CD14-positive monocyte (primary cell): ENCODE measurements at regions not wholly inside any gene's neighbourhood (a gene's known extent, or its start where the extent isn't known, plus 50 kb on each side); places are given as distances from the start of the nearest gene placed in this dataset.
A peak's percentile ranks its signal among the peaks of the same experiment; 100 is the strongest.

ENCODE experiments used
- DNase-seq, 3 donors: peaks; one replicate each; pipeline ENCODE4 v3.0.0-alpha.2; 2011 to 2022
- H2AFZ ChIP-seq: 2 replicates; pipeline ENCODE4 v1.6.0; 2012; ENCODE audit warnings: mild to moderate bottlenecking, low read depth, low read length, inconsistent platforms; ENCODE audit not compliant: insufficient read depth, poor library complexity, severe bottlenecking
- H3K27ac ChIP-seq, 2 donors: 1 replicate in 1 of 2; 2 replicates in 1 of 2; pipeline ENCODE4 v1.5.1; 2012 to 2013; ENCODE audit warnings: low read length in 2 of 2, control low read depth in 1 of 2, inconsistent platforms in 1 of 2, low read depth in 1 of 2, mild to moderate bottlenecking in 1 of 2
- H3K27me3 ChIP-seq, 2 donors: one replicate each; pipeline versions ENCODE4 v1.6.0 to v1.6.1; 2011 to 2013; ENCODE audit warnings: low read length in 2 of 2; ENCODE audit not compliant: control insufficient read depth in 2 of 2, insufficient read depth in 2 of 2
- H3K36me3 ChIP-seq, 2 donors: replicated peaks in 1 of 2; 1 replicate in 1 of 2; 2 replicates in 1 of 2; pipeline versions ENCODE4 v1.5.1 to v1.6.1; 2012 to 2013; ENCODE audit warnings: low read length in 2 of 2, control low read depth in 1 of 2, inconsistent platforms in 1 of 2, mild to moderate bottlenecking in 1 of 2; ENCODE audit not compliant: insufficient read depth in 2 of 2, control insufficient read depth in 1 of 2
- H3K4me1 ChIP-seq, 2 donors: 1 replicate in 1 of 2; 2 replicates in 1 of 2; pipeline versions ENCODE4 v1.5.1 to v1.6.1; 2012 to 2013; ENCODE audit warnings: low read length in 2 of 2, control low read depth in 1 of 2, inconsistent platforms in 1 of 2, mild to moderate bottlenecking in 1 of 2, moderate library complexity in 1 of 2; ENCODE audit not compliant: insufficient read depth in 2 of 2, control insufficient read depth in 1 of 2
- H3K4me2 ChIP-seq: replicated peaks from 2 replicates; pipeline ENCODE3; 2012; ENCODE audit warnings: low read length, moderate library complexity, mild to moderate bottlenecking; ENCODE audit not compliant: poor library complexity, severe bottlenecking; ENCODE audit errors: extremely low read depth
- H3K4me3 ChIP-seq, 3 experiments: fragments of 200-600 bp in 1 of 3; sonication (generic) in 1 of 3; replicated peaks in 1 of 3; 1 replicate in 2 of 3; 2 replicates in 1 of 3; pipeline ENCODE4 v1.5.1; 2011 to 2013; ENCODE audit warnings: low read length in 3 of 3, mild to moderate bottlenecking in 3 of 3, control low read depth in 2 of 3, low read depth in 2 of 3, inconsistent platforms in 1 of 3, moderate library complexity in 1 of 3
- H3K79me2 ChIP-seq: 2 replicates; pipeline ENCODE4 v1.6.0; 2012; ENCODE audit warnings: mild to moderate bottlenecking, control low read depth, inconsistent platforms, low read length, moderate library complexity; ENCODE audit not compliant: insufficient read depth
- H3K9ac ChIP-seq: 2 replicates; pipeline ENCODE4 v1.6.0; 2017; ENCODE audit warnings: low read length, mild to moderate bottlenecking; ENCODE audit not compliant: insufficient read depth, poor library complexity, severe bottlenecking
- H3K9me3 ChIP-seq, 2 donors: replicated peaks in 1 of 2; 1 replicate in 1 of 2; 2 replicates in 1 of 2; pipeline versions ENCODE4 v1.5.1 to v1.6.1; 2012 to 2013; ENCODE audit warnings: low read length in 2 of 2, control low read depth in 1 of 2; ENCODE audit not compliant: control insufficient read depth in 1 of 2, insufficient read depth in 1 of 2
- H4K20me1 ChIP-seq: 2 replicates; pipeline ENCODE4 v1.6.0; 2012; ENCODE audit warnings: mild to moderate bottlenecking, low read length, control low read depth, moderate library complexity; ENCODE audit not compliant: insufficient read depth
- H3K27ac Mint-ChIP-seq, 7 donors: one replicate each; pipeline ENCODE4 v1.8.0; 2020; ENCODE audit warnings: mild to moderate bottlenecking in 7 of 7, mixed read lengths in 7 of 7, moderate library complexity in 6 of 7, inconsistent platforms in 2 of 7
- H3K27me3 Mint-ChIP-seq, 3 donors: one replicate each; pipeline ENCODE4 v1.8.0; 2021 to 2022; ENCODE audit warnings: low read depth in 3 of 3, mild to moderate bottlenecking in 3 of 3, mixed read lengths in 3 of 3, moderate library complexity in 3 of 3, inconsistent platforms in 1 of 3
- H3K36me3 Mint-ChIP-seq, 2 donors: one replicate each; pipeline ENCODE4 v1.8.0; 2020; ENCODE audit warnings: mixed read lengths in 2 of 2, inconsistent platforms in 1 of 2, mild to moderate bottlenecking in 1 of 2
- H3K4me1 Mint-ChIP-seq: one replicate; pipeline ENCODE4 v1.8.0; 2020; ENCODE audit warnings: mild to moderate bottlenecking, mixed read lengths
- H3K4me3 Mint-ChIP-seq, 2 donors: one replicate each; pipeline ENCODE4 v1.8.0; 2020; ENCODE audit warnings: mild to moderate bottlenecking in 2 of 2, mixed read lengths in 2 of 2, moderate library complexity in 1 of 2
- H3K9me3 Mint-ChIP-seq, 7 donors: one replicate each; pipeline ENCODE4 v1.8.0; 2020 to 2022; ENCODE audit warnings: mixed read lengths in 7 of 7, mild to moderate bottlenecking in 6 of 7, moderate library complexity in 6 of 7, inconsistent platforms in 2 of 7
- WGBS: methylation state at CpG from one replicate; pipeline ENCODE4 v1.1.5; 2013; ENCODE audit warnings: missing lambda C conversion rate; ENCODE audit not compliant: insufficient coverage; 5-methylcytosine and 5-hydroxymethylcytosine counted together
- intact Hi-C, 2 donors: fragments of 100-400 bp; cut with micrococcal nuclease; formaldehyde crosslinking; loops; one replicate each; pipeline versions ENCODE4 v1.15.0 to v1.15.1; 2023
- TF ChIP-seq, protein P1 (sequence below): fragments of 200-600 bp; IDR thresholded peaks from one replicate; pipeline ENCODE4 v1.8.0; 2022; ENCODE audit warnings: antibody characterized with exemption, mild to moderate bottlenecking

DNA sequence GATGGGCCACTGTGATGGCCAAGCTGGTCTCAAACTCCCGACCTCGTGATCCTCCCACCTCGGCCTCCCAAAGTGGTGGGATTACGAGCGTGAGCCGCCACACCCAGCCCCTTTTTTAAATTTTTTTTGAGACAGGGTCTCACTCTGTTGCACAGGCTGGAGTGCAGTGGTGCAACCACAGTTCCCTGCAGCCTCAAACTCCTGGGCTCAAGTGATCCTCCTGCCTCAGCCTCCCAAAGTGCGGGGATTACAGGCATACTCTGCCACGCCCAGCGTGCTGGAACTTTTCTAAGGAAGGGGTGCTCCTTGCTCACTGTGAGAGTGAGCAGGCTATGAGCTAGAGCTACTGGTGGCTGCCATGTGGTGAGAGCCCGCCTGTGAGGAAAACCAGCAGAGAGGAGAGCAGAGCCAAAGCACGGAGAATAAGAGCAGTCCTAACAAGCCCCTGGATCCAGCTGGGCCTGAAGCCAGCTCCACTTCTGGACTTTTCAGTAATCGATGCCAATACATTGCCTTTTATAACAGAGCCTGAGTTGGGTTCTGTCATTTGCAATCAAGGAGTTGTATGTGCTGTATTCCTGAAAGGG is 75.5 kb upstream of the UNC5A start:
- no peak for DNase-seq
- Mint-ChIP-seq H3K4me1 (no peaks in the 10 kb centered on the region), H3K27ac (peak overlapping the region in 1 of 7 donors; percentile 13), H3K4me3 (no peak overlapping the region), H3K27me3 (peaks cover 27 to 45% (median 28%) of the 10 kb centered on the region in 3 donors), H3K36me3 (no peaks in the 10 kb centered on the region), H3K9me3 (peaks cover 0 to 9% (median 6%) of the 10 kb centered on the region in 7 donors)
- H3K36me3 ChIP-seq = no peaks in the 10 kb centered on the region
- no peak overlapping the region for H3K4me3 ChIP-seq
- peaks cover 0 to 4% of the 10 kb centered on the region in 2 donors for H3K9me3 ChIP-seq
- no peak overlapping the region for H3K9ac ChIP-seq
- WGBS = 97% methylated on average over 12 of the region's 12 CpGs
- intact Hi-C loops = no loop called here
- H3K4me1 ChIP-seq = no peaks in the 10 kb centered on the region
- H2AFZ ChIP-seq = no peak overlapping the region
- H3K79me2 ChIP-seq = no peaks in the 10 kb centered on the region
- peaks cover 0 to 20% of the 10 kb centered on the region in 2 donors for H3K27me3 ChIP-seq
- TF ChIP-seq, protein P1, sequence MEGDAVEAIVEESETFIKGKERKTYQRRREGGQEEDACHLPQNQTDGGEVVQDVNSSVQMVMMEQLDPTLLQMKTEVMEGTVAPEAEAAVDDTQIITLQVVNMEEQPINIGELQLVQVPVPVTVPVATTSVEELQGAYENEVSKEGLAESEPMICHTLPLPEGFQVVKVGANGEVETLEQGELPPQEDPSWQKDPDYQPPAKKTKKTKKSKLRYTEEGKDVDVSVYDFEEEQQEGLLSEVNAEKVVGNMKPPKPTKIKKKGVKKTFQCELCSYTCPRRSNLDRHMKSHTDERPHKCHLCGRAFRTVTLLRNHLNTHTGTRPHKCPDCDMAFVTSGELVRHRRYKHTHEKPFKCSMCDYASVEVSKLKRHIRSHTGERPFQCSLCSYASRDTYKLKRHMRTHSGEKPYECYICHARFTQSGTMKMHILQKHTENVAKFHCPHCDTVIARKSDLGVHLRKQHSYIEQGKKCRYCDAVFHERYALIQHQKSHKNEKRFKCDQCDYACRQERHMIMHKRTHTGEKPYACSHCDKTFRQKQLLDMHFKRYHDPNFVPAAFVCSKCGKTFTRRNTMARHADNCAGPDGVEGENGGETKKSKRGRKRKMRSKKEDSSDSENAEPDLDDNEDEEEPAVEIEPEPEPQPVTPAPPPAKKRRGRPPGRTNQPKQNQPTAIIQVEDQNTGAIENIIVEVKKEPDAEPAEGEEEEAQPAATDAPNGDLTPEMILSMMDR = no peak
- no peaks in the 10 kb centered on the region for H4K20me1 ChIP-seq
- H3K4me2 ChIP-seq = no peak overlapping the region
- no peak overlapping the region for H3K27ac ChIP-seq

DNA sequence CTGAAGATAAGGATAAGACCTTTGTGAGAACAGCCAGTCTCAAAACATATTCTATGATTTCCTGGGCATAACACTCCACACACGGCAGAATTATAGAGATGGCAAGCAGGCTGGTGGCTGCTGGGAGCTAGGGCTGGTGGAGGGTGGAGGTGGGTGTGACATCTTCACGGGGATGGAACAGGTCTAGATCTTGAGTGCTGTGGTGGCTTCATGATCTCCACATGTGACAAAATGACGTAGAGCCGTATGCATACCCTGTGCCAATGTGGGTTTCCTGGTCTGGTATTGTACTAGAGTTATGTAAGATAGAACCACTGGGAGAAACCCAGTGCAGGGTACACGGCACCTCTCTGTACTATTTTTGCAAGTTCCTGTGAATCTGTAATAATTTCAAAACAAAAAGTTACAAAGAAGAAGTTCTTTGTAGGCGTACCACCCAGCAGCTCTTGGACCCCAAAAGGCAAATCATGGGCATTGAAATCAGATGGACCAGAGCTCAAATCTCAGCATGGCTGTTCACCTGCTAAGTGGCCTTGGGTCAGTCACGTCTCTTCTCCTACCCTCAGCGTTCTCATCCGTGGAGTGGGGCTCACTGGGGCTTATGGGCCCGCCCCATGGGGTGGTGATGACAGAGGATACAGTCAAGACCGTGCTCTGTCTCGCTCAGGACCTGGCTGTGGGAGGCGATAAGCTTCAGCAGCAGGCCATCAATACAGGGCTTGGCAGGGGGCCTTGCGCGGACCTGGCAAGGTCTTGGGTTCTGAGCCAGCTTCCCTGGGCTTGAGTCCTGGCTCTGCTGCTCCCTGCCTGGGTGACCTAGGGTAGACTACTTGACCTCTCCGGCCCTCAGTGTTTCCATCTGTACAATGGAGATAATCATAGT is 74.7 kb upstream of the UNC5A start:
- H3K4me3 Mint-ChIP-seq = no peak overlapping the region
- H3K4me1 ChIP-seq = no peaks in the 10 kb centered on the region
- H4K20me1 ChIP-seq = no peaks in the 10 kb centered on the region
- H3K27ac Mint-ChIP-seq = no peak overlapping the region
- TF ChIP-seq, protein P1 = no peak
- H2AFZ ChIP-seq = no peak overlapping the region
- H3K36me3 Mint-ChIP-seq = no peaks in the 10 kb centered on the region
- H3K27me3 Mint-ChIP-seq = peaks cover 34 to 51% (median 35%) of the 10 kb centered on the region in 3 donors
- H3K36me3 ChIP-seq = no peaks in the 10 kb centered on the region
- intact Hi-C loops = no loop called here
- WGBS = 78% methylated on average over 10 of the region's 16 CpGs
- H3K27ac ChIP-seq = no peak overlapping the region
- no peaks in the 10 kb centered on the region for H3K4me1 Mint-ChIP-seq
- no peaks in the 10 kb centered on the region for H3K79me2 ChIP-seq
- no peak for DNase-seq
- H3K9ac ChIP-seq = no peak overlapping the region
- H3K4me3 ChIP-seq = no peak overlapping the region
- no peak overlapping the region for H3K4me2 ChIP-seq
- peaks cover 0 to 28% of the 10 kb centered on the region in 2 donors for H3K27me3 ChIP-seq
- peaks cover 0 to 2% of the 10 kb centered on the region in 2 donors for H3K9me3 ChIP-seq
- H3K9me3 Mint-ChIP-seq = peaks cover 0 to 9% (median 4%) of the 10 kb centered on the region in 7 donors
